Subcutaneous abdominal adipose tissue (tissue), 5 donors: ENCODE measurements at regions not wholly inside any gene's neighbourhood (a gene's known extent, or its start where the extent isn't known, plus 50 kb on each side); places are given as distances from the start of the nearest gene placed in this dataset.
"Not testable (repeated sequence)": the region's sequence is repeated elsewhere in the genome, so short reads cannot be mapped to it uniquely, and the experiment has no call there.

ENCODE experiments used
- H3K27ac ChIP-seq: one replicate; pipeline ENCODE4 v1.7.0; 2013; ENCODE audit warnings: low read depth, mild to moderate bottlenecking, inconsistent platforms, low read length, moderate library complexity
- H3K27me3 ChIP-seq, 5 donors: one replicate each; pipeline ENCODE4 v1.7.0; 2013; ENCODE audit warnings: low read length in 5 of 5, inconsistent platforms in 1 of 5; ENCODE audit not compliant: control insufficient read depth in 5 of 5, insufficient read depth in 4 of 5
- H3K36me3 ChIP-seq, 5 donors: one replicate each; pipeline ENCODE4 v1.7.0; 2013; ENCODE audit warnings: low read length in 5 of 5; ENCODE audit not compliant: control insufficient read depth in 5 of 5, insufficient read depth in 5 of 5
- H3K4me1 ChIP-seq, 5 donors: one replicate each; pipeline ENCODE4 v1.7.0; 2013; ENCODE audit warnings: low read length in 5 of 5, mild to moderate bottlenecking in 3 of 5, moderate library complexity in 1 of 5; ENCODE audit not compliant: control insufficient read depth in 5 of 5, insufficient read depth in 5 of 5
- H3K4me3 ChIP-seq, 5 donors: one replicate each; pipeline ENCODE4 v1.7.0; 2013; ENCODE audit warnings: low read length in 5 of 5, low read depth in 1 of 5
- H3K9ac ChIP-seq, 5 donors: one replicate each; pipeline ENCODE4 v1.7.0; 2013; ENCODE audit warnings: low read length in 5 of 5, mild to moderate bottlenecking in 4 of 5, moderate library complexity in 3 of 5
- H3K9me3 ChIP-seq, 5 donors: one replicate each; pipeline ENCODE4 v1.7.0; 2013; ENCODE audit warnings: low read length in 5 of 5; ENCODE audit not compliant: control insufficient read depth in 5 of 5
- donor health status: healthy.
- donor health status: healthy.
- donor health status: healthy.
- donor health status: healthy.
- donor health status: healthy.

DNA sequence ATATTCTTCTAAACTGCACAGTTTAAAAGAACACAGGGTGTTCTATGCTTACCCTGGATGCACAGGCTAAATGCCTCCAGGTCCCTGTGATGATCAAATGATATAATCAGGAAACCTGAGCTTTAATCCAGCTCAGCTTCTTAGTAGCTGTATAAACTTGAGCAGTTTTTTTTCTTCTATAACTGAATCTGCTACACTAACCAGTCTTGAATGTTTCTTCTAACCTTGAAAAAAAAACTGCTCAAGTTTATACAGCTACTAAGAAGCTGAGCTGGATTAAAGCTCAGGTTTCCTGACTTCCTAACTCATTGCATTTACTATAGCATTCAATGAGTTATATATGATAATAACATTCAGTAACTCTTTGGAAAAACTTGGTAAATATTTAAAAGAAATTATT, 358.2 kb downstream of the CD109 start:
- Histone ChIP-seq H3K4me1 (no peaks in the 10 kb centered on the region), H3K36me3 (no peaks in the 10 kb centered on the region), H3K27me3 (no peaks in the 10 kb centered on the region), H3K27ac (no peak overlapping the region), H3K4me3 (no peak overlapping the region), H3K9me3 (no peaks in the 10 kb centered on the region), H3K9ac (no peak overlapping the region)

DNA sequence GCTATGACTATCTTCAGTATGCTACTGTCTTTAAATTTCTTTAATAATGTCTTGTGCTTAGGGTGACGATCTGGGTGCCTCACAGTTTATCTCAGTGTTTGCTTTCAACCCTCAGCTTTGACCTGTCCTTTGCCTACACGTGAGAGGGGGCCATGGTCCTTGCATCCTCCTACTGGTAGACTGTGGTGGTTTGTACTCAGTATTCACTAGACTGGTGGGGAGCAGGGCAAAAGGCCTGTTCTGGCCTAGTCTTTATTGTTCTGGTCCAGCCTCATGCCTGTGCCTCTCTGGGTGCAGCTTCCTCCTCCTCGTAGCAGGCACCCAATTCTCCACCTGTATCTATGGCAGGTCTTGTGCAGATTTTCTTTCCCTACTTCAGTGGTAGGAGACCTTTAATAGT, 354.9 kb downstream of the CD109 start:
- H3K9ac ChIP-seq: no peak overlapping the region
- no peak overlapping the region for H3K27ac ChIP-seq
- H3K27me3 ChIP-seq: no peaks in the 10 kb centered on the region
- H3K4me3 ChIP-seq: no peak overlapping the region
- H3K4me1 ChIP-seq: no peaks in the 10 kb centered on the region
- no peaks in the 10 kb centered on the region for H3K9me3 ChIP-seq
- no peaks in the 10 kb centered on the region for H3K36me3 ChIP-seq

DNA sequence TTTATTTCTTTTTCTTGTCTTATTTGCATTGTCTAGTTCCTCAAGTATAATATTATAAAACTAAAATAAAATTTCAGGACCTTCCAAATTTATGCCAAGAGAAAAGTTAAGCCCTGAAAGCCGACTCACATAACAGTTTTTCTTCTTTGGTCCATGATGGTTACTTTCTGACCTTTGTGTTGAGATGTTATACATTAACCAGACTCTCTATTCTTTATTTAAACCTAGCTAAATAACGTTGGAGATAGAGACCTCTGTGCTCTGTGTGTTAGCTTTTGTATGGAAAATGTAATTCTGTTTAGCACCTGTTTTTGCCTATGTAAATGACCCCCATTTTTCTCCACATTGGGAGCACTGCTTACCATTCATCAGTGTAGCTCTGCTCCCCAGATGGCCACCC, 352.4 kb downstream of the CD109 start:
- Histone ChIP-seq H3K4me1 (no peaks in the 10 kb centered on the region), H3K4me3 (no peak overlapping the region), H3K27ac (no peak overlapping the region), H3K27me3 (no peaks in the 10 kb centered on the region), H3K36me3 (no peaks in the 10 kb centered on the region), H3K9ac (no peak overlapping the region), H3K9me3 (no peaks in the 10 kb centered on the region)

DNA sequence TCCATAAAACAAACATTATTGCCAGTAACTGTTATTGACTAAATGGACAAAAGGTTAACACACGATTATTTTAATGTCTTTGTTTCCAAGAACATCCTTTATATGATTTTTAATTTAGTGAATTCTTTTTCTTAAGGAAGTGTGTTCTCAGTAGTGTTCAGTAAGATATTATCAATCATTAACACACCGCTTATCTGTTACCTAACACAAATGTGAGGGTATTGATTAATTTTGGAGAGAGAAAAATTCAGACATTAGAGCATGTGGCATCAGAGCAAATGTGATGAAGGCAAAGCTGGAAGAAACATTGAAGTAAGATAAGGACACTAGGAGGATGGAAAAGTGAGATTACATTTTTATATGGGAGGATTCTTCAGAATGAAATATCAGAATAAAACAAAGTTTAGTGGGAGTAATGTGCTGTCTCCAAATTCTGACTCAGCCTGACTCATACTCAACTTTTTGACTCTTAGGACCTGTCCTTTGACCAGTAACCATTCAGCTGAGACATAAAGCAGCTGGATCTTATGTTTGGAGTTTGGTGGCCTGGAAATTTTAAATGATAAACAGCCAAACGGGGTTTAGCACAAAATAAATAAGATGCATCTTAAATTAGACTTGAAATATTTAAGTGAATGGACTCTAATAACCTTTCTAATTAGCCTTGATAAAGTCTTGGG, 348.6 kb downstream of the CD109 start:
- no peaks in the 10 kb centered on the region for H3K9me3 ChIP-seq
- no peaks in the 10 kb centered on the region for H3K27me3 ChIP-seq
- H3K4me3 ChIP-seq: no peak overlapping the region
- no peak overlapping the region for H3K9ac ChIP-seq
- H3K4me1 ChIP-seq: no peaks in the 10 kb centered on the region
- H3K27ac ChIP-seq: no peak overlapping the region
- no peaks in the 10 kb centered on the region for H3K36me3 ChIP-seq

DNA sequence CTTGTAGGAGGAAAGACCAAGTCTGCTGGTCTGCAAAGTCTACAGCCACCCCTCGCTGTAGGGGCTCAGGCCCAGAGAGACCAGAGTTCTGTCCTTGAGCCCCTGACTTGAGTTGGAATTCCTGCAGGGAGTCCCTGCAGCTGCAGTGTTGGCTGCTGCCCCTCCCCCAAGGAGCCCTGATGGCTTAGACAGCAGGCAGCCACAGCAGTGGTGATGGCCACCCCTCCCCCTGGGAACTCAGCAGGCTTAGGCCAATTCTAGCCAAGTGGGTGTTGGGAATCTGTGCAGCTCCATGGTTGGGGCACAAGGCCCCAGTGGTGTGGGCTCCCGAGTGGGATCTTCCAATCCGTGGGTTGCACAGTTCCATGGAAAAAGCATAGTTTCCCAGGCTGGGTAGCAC, 345.4 kb downstream of the CD109 start:
- H3K36me3 ChIP-seq: no peaks in the 10 kb centered on the region
- no peak overlapping the region for H3K4me3 ChIP-seq
- no peak overlapping the region for H3K9ac ChIP-seq
- no peaks in the 10 kb centered on the region for H3K4me1 ChIP-seq
- no peaks in the 10 kb centered on the region for H3K27me3 ChIP-seq
- no peaks in the 10 kb centered on the region for H3K9me3 ChIP-seq
- H3K27ac ChIP-seq: no peak overlapping the region

DNA sequence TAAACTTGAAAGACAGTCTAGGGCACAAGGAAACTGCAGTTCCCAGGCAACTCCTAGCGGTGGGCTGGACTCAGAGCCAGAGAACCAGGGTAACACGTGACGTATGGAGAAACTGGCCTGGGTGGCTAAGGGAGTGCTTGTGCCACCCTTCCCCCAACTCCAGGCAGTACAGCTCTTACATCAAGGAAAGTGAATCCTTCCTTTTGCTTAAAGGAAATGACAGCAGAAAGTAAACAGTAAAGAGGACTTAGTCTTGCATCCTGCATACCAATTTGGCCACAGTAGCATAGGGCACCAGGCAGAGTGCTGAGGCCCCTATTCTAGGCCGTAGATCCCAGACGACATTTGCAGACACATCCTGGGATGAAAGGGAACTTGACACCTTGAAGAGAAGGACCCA, 322.8 kb downstream of the CD109 start:
- no peak overlapping the region for H3K27ac ChIP-seq
- H3K9me3 ChIP-seq: peaks cover 0 to 4% (median 0%) of the 10 kb centered on the region in 5 donors
- H3K36me3 ChIP-seq: no peaks in the 10 kb centered on the region
- H3K4me3 ChIP-seq: no peak overlapping the region
- no peak overlapping the region for H3K9ac ChIP-seq
- H3K27me3 ChIP-seq: no peaks in the 10 kb centered on the region
- H3K4me1 ChIP-seq: no peaks in the 10 kb centered on the region

DNA sequence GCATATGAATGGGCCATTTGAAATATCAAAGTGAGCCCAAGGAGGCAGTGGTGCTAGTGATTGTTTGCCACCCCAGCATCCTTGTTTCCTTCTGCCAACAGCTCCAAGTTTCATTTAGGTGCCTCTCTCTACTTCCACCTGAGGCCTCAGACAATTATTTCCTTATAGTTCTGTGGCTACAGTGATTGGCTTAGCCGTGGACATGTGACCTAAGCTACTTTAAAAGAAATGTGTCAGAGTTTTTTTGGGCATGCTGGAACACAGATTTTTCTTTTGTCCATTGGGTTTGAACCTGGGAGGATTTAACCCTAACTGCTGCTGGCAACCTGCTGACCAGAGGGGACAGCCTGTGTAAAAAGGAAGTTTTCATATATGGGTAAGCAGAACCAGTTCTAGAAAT, 319.4 kb downstream of the CD109 start:
- Histone ChIP-seq H3K4me3 (no peak overlapping the region), H3K36me3 (no peaks in the 10 kb centered on the region), H3K9me3 (peaks cover 0 to 4% (median 0%) of the 10 kb centered on the region in 5 donors), H3K4me1 (no peaks in the 10 kb centered on the region), H3K9ac (no peak overlapping the region), H3K27ac (no peak overlapping the region), H3K27me3 (no peaks in the 10 kb centered on the region)

DNA sequence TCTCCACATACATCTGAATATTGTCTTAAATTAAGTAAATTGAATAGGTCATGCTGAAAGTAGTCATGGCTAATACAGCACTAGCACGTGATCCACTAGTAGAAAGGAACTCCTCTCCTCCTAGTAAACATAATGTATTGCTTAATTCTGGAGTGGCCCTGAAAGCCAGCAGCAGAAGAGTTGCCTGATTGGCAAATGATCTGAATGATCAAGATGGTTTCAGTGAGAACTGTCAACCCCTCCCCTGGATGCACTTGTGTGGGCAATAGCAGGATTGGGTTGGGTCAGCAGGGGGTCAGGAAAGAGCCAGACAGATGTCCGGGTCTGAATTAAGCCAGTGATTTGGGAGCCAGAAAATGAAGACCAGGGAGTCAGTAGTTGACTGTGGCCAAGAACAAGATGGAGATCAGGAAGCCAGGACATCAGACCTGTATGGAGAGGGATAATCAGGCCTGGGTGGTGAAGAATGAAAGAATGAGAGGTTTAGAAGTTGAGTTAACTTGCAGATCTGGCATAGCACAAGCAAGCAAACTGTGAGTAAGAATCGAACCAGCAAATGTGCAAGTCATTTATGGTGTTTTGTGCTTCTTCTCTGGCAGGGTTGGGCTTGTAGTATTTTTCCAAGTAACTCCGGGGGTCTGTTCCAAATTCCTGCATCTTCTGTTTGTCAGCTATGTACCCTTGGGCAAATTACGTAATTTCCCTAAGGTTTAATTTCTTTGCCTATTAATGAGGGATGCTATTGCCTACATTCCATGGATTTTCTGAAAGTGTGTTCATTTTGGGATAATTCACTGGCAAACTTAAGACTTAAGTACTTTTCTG, 304.9 kb downstream of the CD109 start:
- H3K4me1 ChIP-seq: no peaks in the 10 kb centered on the region
- H3K9me3 ChIP-seq: no peaks in the 10 kb centered on the region
- H3K36me3 ChIP-seq: no peaks in the 10 kb centered on the region
- H3K4me3 ChIP-seq: no peak overlapping the region
- no peak overlapping the region for H3K27ac ChIP-seq
- no peak overlapping the region for H3K9ac ChIP-seq
- H3K27me3 ChIP-seq: no peaks in the 10 kb centered on the region

DNA sequence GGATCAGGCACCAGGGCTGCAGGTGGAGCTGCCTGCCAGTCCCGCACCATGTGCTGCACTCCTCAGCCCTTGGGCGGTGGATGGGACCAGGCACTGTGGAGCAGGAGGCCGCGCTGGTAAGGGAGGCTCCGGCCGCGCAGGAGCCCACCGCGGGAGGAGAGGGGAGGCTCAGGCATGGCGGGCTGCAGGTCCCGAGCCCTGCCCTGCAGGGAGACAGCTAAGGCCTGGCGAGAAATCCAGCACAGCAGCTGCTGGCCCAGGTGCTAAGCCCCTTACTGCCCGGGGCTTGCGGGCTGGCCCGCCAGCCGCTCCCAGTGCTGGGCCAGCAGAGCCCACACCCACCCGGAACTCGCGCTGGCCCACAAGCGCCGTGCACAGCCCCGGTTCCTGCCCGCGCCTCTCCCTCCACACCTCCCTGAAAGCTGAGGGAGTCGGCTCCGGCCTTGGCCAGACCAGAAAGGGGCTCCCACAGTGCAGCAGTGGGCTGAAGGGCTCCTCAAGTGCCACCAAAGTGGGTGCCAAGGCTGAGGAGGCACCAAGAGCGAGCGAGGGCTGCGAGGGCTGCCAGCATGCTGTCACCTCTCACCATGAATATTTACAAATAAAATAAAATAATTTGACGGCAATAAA, 294.7 kb downstream of the CD109 start:
- not testable (repeated sequence) for H3K9ac ChIP-seq, H3K27me3 ChIP-seq, H3K36me3 ChIP-seq, H3K27ac ChIP-seq, H3K4me1 ChIP-seq, H3K4me3 ChIP-seq, H3K9me3 ChIP-seq

DNA sequence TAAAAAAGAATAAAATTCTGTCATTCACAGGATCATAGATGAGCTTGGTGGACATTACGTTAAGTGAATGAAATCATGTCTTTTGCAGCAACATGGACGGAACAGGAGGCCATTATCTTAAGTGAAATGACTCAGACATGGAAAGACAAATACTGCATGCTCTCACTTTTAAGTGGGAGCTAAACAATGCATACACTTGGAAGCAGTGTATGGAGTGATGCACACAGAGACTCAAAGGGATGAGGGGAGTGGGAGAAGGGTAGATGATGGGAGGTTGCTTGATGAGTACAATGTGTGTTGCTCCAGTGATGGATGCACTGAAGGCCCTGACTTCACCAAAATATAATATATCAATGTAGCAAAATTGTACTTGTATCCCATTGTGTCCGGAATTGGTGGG, 293.4 kb downstream of the CD109 start:
- Histone ChIP-seq H3K36me3 (no peaks in the 10 kb centered on the region), H3K9ac (no peak overlapping the region), H3K4me1 (peaks cover 0 to 9% (median 6%) of the 10 kb centered on the region in 5 donors), H3K27ac (no peak overlapping the region), H3K27me3 (no peaks in the 10 kb centered on the region), H3K9me3 (no peaks in the 10 kb centered on the region), H3K4me3 (no peak overlapping the region)
